ENCODE measurements at regions not wholly inside any gene's neighbourhood (a gene's known extent, or its start where the extent isn't known, plus 50 kb on each side); places are given as distances from the start of the nearest gene placed in this dataset.

DNA sequence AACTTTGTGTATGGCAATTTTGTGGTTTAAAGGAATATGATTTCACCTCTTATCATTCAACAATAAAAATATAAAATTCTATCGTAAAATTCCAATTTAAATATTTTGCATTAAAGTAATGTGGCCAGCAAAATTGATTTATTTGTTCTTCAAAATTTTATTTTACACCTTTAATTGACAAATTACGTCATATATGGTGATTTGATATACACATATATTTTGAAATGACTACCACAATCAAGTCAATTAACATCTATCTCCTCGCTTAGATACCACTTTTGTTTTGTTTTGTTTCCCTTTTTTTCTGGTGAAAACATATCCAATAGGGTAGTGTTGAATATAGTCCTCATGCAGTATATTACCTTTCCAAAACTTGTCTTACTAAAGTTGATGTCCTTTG is 467.6 kb upstream of the HS3ST5 start:
- TF ChIP-seq, protein P1, sequence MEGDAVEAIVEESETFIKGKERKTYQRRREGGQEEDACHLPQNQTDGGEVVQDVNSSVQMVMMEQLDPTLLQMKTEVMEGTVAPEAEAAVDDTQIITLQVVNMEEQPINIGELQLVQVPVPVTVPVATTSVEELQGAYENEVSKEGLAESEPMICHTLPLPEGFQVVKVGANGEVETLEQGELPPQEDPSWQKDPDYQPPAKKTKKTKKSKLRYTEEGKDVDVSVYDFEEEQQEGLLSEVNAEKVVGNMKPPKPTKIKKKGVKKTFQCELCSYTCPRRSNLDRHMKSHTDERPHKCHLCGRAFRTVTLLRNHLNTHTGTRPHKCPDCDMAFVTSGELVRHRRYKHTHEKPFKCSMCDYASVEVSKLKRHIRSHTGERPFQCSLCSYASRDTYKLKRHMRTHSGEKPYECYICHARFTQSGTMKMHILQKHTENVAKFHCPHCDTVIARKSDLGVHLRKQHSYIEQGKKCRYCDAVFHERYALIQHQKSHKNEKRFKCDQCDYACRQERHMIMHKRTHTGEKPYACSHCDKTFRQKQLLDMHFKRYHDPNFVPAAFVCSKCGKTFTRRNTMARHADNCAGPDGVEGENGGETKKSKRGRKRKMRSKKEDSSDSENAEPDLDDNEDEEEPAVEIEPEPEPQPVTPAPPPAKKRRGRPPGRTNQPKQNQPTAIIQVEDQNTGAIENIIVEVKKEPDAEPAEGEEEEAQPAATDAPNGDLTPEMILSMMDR (IDR thresholded peaks at IDR 0.05 in 8 of 11, conservative IDR thresholded peaks at IDR 0.05 in 3 of 11), result no peak
- TF ChIP-seq POLR2AphosphoS5 (IDR thresholded peaks at IDR 0.05), result no peak
